Right lung (tissue), 2 donors: ENCODE measurements at regions not wholly inside any gene's neighbourhood (a gene's known extent, or its start where the extent isn't known, plus 50 kb on each side); places are given as distances from the start of the nearest gene placed in this dataset.
"Not testable (repeated sequence)": the region's sequence is repeated elsewhere in the genome, so short reads cannot be mapped to it uniquely, and the experiment has no call there.

Experiments
- DNase-seq, 2 donors: peaks; one replicate each; pipeline ENCODE4 v3.0.0-alpha.2; 2013

DNA sequence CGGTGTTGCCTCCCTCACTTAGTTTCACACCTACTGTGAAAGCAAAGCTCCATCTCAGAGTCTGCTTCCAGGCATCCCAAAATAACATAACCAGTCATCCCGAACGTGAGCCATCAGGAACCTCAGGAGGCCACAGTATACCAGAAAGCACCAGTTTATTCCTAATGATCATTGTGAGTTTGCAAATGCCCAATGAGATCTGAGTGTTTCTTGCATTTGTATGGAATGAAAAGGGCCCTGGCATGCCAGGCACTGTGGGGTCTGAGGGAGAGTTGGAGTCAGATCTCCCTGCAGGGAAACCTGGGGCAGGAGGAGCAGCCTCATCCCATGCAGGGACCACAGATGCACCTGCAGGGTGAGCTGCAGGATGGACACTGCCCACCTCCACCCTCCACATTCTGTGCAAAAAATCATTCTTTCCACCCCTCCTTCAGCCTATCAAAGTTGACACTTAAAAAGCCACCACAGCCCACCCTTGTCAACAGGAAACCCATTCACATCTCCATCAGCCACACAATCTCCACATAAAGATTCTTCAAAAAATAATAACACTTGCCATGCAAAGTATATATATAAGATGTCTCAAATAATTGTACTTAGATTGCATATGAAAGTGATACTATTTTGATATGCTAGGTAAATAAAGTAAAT is 112.3 kb downstream of the GGTLC2 start:
- DNase-seq: not testable (repeated sequence)

DNA sequence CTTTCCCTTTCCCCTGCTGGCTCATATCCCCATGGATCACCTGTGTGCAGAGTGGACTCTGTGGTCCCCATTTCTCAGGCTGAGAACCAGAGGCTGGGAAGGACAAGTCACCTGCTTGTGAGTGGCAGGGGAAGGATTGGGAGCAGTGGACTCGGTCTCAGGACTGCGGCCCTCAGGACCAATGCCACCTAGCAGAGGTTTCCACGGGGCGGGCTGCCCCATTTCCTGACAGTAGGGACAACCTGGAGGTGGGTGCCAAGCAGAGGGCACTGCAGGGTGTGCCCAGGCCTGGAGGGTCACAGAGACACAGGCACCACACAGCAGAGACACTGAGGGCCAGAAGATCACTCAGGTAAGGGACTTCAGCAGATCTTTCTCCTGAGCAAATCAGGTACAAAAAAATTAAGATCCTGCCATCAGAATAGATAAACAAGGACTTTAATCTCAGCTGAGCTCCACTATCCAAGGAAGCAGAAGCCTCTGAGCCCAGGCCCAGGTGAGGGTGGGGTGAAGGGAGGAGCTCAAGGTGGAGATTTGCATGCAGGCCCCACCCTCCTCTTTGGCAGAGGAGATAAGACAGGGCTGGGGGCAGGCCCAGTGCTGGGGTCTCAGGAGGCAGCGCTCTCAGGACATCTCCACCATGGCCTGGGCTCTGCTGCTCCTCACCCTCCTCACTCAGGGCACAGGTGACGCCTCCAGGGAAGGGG is 113.8 kb downstream of the GGTLC2 start:
- DNase-seq: not testable (repeated sequence)

DNA sequence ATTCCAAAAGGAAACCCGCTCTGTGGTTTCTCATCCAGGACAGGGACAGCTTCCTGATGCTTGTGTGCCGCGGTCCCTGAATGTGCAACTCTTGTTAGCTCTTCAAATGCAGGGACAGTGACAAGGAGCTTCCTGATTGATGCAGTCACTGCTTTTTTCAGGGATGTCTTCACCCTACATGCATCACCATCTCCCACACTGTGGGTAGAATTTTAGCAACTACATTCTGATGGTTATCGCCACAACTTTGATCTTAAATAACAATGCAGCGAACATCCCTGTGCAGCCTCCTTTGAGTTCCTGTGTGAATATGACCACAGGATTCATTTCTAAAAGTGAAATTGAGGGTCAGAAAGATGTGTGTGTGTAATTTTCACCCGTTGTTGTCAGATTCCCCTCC is 115.0 kb downstream of the GGTLC2 start:
- DNase-seq: no peak

DNA sequence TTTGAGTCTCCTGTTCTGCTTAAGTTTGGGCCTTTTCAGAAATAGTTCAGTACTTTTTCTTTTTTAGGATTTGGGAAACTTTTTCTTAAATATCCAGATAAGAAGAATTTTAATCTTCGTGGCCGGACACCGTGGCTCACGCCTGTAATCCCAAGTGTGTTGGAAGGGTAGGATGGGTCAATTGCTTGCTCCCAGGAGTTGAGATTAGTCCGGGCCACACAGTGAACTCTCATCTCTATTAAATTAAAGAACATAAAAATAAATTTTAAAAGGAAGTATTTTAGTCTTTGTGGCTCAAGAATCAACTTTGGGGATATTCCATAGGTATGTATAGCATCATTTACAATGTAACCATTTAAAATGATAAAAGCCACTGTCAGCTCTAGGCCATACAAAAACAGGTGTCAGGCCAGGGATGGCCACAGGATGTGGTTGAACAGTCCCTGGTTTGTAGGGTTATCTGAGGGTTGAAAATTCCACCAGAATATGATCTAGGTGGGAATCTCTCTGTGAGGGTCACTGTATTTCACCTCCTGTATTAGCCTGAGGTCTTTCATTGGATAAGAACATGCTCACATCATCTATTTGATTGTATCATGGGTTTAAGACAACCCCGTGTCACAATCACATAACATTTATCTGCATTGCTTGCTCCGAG is 115.6 kb downstream of the GGTLC2 start:
- no peak for DNase-seq

DNA sequence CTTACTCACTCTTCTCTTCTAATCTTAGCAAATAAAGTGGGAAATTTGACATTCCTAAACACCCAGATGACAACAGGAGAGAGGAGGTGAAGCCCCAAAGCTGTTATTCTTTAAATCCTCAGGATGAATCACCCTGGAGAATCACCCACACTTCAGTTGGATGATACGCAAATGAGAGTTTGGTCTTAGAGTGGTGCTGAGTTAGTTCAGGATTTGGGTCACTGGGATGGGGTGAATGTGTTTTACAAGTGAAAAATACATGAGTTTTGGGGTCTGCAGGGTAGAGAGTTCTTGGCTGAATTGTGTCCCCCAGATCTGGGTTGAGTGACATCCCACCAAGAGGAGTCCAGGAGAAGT is 117.2 kb downstream of the GGTLC2 start:
- DNase-seq: no peak

DNA sequence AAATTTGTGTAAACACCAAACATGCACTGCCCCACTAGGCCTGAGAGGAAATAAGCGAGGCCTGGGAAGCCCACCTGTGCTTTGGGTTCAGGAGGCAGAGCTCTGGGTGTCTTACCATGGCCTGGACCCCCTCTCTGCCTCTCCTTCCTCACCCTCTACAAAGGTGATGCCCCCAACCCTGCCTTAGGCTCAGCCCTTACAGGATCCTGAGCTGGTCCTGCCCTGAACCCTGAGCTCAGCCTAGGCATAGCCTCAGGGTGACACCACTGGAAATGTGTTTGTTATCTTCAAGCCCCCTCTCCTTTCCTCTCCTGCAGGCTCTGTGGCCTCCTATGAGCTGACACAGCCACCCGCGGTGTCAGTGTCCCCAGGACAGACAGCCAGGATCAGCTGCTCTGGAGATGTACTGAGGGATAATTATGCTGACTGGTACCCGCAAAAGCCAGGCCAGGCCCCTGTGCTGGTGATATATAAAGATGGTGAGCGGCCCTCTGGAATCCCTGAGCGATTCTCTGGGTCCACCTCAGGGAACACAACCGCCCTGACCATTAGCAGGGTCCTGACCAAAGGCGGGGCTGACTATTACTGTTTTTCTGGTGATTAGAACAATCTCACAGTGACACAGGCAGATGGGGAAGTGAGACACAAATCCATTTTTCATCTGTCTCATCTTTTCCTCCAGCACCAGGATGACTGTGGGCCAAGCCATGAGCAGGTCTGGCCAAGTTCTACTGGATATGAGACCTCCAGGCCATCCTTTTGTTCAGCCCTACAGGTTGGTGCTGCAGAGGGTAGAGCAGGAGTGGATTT is 117.8 kb downstream of the GGTLC2 start:
- no peak for DNase-seq

DNA sequence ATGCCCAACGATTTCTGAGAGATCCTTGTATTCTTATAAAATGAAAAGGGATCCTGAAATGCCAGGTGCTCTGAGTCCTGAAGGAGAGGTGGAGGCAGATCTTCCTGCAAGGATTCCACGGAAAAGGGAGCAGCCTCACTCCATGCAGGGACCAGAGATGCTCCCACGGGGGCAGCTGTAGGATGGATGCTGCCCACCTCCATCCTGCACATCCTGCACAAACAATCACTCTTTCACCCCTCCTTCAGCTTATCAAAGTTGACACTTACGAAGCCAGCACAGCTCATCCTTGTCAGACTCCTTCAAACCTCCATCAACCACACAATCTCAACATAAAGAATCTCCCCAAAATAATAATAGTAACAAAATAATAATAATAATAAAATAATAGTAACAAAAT is 119.1 kb downstream of the GGTLC2 start:
- no peak for DNase-seq

DNA sequence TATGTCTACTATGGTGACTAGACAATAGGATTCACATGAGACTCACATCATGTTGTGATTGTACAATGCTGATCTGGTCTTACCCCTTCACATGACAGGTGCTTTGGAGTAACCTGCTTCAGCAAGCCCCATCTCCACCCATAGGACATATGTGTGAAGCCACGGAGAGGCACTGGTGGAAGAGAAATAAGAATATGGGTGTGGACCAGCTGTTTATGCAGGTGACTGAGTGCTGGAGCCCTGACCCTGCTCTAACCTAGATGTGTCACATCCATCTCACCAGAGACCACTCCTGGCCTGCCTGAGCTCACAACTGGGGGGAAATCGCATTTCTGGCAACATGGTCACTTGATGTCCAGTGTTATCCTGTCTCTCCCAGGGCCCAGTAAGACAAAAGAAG is 119.7 kb downstream of the GGTLC2 start:
- DNase-seq: no peak

DNA sequence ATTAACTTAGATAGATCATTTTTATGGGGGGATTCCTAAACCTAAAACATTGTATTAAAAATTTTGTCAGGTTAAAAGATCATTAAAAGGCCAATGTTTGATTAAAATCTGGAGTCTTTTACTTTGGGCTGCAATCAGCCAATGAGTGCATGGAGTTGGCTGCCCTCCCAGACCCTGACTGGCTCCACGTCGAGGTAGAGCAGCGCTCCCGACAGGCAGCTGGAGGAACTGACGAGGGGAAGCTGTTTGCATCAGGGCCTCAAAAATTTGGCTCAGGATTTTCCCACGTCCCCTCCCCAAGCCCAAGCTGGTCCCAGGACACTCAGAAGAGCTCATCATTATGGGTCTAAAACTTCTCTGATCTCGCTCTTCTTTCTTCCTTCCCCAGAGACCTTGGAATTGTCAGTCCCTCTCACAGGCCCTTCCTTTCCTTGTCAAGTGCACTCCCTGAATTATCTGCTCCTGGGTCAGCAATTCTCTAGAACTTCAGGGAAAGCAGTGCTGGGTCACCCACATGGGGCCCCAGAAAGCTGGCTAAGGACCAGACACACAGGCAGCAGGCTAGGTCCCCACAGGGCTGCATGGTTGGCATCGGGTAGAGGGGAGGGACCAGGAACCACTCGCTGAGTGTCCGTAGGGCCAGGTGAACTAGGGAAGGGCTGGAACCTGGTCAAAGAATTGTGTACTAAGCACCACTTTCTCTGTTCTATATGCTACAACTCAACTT is 119.6 kb upstream of the IGLL5 start:
- DNase-seq: no peak

DNA sequence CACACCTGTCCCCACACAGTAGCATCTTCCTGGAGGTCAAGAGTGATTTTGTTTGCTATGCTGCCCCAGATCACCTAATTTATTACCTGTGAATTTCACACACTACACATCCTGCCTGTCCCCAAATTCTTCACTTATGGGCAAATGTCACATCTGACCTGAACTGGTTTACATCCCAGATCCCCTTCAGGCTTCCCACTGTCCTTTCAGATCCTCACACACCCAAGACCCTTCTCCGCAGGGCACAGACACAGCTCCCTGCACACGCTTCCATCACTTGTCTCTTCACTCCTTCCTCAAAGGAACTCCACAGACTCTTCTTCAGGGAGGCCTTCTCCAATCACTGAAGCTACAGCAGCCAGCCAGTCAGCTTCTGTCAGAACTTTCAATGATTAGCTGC is 118.7 kb upstream of the IGLL5 start:
- DNase-seq: no peak

DNA sequence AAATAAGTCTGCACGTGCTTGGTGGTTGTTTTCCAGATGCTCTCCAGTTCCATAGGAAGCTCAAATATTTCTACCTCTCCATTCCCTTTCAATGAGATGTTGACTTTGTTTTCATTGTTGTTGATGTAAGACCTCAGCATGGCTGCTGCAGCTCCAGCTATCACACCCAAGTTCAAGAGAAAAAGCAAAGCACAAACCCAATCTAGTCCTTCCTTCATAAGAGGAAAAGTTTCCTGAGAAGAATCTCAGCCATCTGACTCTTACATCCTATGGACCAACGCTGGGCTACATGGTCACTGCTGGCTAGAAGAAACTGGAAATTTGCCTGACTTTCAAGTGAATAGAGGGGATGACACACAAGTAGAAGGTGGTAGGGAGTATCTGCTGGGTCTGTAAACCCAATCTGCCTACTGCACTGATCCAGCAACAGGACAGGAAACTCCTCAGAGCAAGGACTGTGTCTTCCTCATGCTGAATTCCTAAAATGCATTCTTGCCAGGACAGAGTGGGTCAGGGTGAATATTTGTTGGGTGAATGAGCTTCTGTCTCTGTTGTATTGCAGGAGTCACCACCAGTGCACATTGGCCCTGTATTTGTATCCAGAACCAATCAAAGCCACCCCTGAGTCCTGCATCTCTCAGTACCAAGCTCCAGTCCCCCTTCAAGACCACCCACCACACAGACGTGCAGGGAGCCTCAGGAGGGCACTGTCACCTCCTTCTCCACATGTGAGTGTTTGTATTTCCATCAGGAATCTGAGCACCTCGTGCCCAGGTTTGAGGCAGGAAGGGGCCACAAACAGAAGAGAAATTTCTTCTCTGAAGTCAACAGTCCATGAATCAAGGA is 118.0 kb upstream of the IGLL5 start:
- DNase-seq: no peak

DNA sequence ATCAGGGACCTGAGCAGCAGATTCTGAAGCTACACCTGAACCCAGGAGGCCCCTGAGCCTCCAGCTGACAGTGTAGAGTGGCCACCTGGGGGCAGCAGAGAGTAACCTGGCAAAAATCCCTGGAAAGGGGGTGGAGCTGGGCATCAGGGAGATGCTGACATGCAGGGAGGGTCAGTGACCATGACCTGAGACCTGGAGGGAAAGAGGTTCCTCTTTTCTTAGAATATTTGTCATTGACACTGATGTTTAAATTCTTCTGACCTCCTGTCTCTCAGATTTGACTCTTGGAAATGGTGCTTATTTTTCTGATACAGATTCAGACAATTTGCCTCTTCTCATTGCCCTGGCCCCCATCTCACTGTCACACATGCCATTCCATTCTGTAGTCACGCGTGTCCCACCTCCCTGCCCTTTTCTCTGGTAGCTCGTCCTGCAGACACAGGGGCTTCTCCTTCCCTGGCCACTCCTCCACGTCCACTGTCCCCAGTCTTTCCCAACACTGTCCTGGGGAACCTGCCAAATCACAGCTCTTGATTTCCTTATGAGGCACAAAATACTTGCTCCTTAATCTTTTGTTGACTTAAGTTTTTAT is 117.2 kb upstream of the IGLL5 start:
- DNase-seq: no peak

DNA sequence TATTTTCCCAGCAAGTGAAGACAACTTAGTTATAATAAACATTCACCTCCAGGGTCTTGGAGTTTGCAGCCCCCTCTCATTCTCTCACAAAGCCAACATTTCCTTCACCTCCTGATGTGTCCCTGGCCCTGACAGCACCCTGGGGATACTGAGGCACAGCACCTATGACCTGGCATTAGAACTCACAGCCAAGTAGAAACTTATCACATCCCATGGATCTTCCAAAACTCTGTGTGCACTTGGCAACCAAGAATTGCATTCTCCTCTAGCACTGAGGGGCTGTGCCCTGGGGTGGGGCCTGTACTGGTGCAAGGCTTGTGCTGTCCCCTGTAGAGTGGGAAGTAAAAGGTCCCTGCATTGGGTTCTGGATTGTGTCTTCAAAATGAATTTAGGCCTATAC is 116.7 kb upstream of the IGLL5 start:
- no peak for DNase-seq

DNA sequence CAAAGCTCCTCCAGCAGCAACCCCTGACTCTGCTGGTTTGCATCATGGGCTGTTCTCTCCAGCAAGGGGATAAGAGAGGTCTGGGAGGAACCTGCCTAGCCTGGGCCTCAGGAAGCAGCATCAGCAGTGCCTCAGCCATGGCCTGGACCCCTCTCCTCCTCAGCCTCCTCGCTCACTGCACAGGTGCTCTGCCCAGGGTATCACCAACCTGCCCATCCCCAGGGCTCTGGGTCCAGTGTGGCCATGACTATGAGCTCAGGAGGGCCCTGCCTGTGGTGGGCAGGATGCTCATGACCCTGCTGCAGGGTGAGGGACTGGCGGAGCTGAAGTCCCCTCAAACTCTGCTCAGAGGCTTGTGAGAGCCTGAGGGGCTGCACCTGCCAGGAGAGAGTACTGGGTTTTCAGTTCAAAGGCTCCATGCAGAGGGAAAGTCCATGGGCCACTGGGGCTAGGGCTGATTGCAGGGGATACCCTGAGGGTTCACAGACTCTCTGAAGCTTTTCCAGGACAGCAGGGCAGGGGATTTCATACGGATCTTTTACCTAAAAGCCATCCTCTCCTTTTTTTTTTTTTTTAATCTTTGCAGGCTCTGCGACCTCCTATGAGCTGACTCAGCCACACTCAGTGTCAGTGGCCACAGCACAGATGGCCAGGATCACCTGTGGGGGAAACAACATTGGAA is 115.8 kb upstream of the IGLL5 start:
- no peak for DNase-seq

DNA sequence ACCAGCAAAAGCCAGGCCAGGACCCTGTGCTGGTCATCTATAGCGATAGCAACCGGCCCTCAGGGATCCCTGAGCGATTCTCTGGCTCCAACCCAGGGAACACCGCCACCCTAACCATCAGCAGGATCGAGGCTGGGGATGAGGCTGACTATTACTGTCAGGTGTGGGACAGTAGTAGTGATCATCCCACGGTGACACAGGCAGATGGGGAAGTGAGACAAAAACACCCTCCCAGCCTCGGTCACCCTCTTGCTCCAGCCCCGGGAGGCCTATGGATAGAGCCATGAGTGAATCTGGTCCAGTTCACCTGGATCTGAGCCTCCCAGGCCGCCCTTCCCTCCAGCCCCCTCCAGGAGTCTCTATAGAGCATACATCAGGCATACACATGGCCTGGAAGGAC is 115.2 kb upstream of the IGLL5 start:
- DNase-seq: no peak

DNA sequence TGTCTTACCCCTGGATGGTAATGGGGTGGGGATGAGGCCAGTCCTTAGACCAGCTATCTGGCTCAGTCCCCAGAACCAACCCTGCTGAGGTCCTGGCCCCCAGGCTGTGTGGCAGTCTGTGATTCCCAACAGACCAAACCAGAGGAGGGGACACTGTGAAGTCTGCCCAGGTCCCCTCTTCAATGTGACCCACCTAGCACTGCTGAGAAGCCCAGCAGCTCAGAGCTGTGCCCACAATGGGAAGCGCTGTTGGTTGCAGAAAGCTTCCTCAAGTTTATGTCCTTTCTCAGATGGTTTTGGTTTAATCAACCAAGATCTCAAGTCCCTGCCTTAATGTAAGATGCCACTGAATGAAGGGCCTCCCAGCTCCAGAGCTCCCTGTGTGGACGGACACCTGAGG is 114.7 kb upstream of the IGLL5 start:
- no peak for DNase-seq

DNA sequence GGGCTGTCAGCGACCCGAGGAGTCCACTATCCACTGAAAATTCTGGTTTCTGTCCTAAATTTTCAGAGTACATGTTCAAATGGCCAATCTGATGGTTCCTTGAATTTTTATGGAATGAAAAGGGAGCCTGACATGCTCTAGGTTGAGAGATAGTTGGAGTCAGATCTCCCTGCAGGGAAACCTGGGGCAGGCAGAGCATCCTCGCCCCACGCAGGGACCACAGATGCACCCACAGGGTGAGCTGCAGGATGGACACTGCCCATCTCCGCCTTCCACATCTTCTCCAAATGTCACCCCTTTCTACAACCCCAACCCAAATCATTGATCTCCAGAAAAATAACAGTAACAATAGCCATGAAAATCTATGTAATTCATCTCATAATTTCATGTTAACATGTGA is 114.2 kb upstream of the IGLL5 start:
- no peak for DNase-seq

DNA sequence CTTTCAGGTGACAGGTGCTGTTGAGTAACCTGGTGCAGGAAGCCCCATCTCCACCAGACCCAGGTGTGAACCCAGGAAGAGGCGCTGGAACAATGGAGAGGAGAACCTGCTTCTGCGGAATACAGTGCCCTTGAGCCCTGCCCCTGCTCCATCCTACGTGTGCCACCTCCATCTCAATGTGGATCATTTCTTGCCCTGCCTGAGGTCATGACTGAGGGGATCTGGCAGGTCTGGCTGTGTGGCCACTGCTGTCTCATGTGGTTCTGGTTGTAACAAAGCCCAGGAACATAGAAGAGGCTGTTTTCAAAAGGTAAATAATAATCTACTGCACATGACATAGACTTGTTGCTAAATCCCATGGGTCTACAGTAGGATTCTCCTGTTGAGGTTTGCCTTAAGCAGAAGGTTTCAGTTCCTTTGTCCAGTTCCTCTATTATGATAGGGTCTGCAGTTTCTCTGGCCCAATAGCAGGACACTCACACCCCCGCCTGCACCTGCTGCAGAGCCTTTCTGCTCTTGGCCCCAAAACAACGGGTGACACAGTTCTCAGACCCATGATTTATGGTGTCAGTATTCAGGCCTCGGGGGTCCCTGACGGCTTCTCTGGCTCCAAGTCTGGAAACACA is 113.5 kb upstream of the IGLL5 start:
- DNase-seq: no peak

DNA sequence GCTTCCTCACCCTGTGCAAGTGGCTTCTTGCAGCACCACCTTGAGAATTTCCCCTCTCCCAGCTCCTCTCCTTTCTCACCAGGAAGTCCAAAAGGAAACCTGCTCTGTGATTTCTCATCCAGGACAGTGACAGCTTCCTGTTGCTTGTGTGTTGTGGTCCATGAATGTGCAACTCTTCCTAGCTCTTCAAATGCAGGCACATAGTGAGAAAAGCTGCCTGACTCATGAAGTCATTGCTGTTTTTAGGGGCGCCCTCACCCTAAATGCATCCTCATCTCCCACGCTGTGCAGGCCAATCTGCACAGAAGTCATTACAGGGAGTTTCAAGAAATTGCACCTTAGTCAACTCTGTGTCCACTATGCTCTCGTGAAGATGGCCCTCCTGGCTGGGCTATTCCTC is 112.9 kb upstream of the IGLL5 start:
- DNase-seq: not testable (repeated sequence)
